ENCODE measurements at regions not wholly inside any gene's neighbourhood (a gene's known extent, or its start where the extent isn't known, plus 50 kb on each side); places are given as distances from the start of the nearest gene placed in this dataset.

GRCh38 chr7:110326966-110327365, 764.0 kb upstream of the LRRN3 start:
- Histone ChIP-seq H3K27me3 (ENCODE audit: insufficient read depth, poor library complexity, severe bottlenecking) (no peaks in the 10 kb centered on the region), H3K27ac (replicated peaks) (no peak overlapping the region), H3K4me3 (replicated peaks; ENCODE audit: insufficient read depth, low read length) (no peak overlapping the region)
- TF ChIP-seq GABPA (IDR thresholded peaks at IDR 0.05; ENCODE audit: low read depth) (no peak), POLR2AphosphoS5 (IDR thresholded peaks at IDR 0.05; ENCODE audit: low read depth) (no peak), REST (IDR thresholded peaks at IDR 0.05; ENCODE audit: insufficient replicate concordance, low read depth) (no peak), SPI1 (IDR thresholded peaks at IDR 0.05; ENCODE audit: borderline replicate concordance, low read depth) (no peak)
- TF ChIP-seq, protein P1, sequence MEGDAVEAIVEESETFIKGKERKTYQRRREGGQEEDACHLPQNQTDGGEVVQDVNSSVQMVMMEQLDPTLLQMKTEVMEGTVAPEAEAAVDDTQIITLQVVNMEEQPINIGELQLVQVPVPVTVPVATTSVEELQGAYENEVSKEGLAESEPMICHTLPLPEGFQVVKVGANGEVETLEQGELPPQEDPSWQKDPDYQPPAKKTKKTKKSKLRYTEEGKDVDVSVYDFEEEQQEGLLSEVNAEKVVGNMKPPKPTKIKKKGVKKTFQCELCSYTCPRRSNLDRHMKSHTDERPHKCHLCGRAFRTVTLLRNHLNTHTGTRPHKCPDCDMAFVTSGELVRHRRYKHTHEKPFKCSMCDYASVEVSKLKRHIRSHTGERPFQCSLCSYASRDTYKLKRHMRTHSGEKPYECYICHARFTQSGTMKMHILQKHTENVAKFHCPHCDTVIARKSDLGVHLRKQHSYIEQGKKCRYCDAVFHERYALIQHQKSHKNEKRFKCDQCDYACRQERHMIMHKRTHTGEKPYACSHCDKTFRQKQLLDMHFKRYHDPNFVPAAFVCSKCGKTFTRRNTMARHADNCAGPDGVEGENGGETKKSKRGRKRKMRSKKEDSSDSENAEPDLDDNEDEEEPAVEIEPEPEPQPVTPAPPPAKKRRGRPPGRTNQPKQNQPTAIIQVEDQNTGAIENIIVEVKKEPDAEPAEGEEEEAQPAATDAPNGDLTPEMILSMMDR (IDR thresholded peaks at IDR 0.05; ENCODE audit: insufficient read depth, low read length), result no peak
- no peak for DNase-seq (ENCODE audit: low read depth in 1 of 2, low spot score in 1 of 2)

GRCh38 chr7:110336423-110336822, 754.5 kb upstream of the LRRN3 start:
- no peak for TF ChIP-seq REST (IDR thresholded peaks at IDR 0.05; ENCODE audit: insufficient replicate concordance, low read depth)
- TF ChIP-seq POLR2AphosphoS5 (IDR thresholded peaks at IDR 0.05; ENCODE audit: low read depth), result no peak
- TF ChIP-seq, protein P1 (IDR thresholded peaks at IDR 0.05; ENCODE audit: insufficient read depth, low read length), result no peak
- TF ChIP-seq GABPA (IDR thresholded peaks at IDR 0.05; ENCODE audit: low read depth), result no peak
- no peak for TF ChIP-seq SPI1 (IDR thresholded peaks at IDR 0.05; ENCODE audit: borderline replicate concordance, low read depth)
- H3K27me3 ChIP-seq (ENCODE audit: insufficient read depth, poor library complexity, severe bottlenecking), result no peaks in the 10 kb centered on the region
- H3K27ac ChIP-seq (replicated peaks), result no peak overlapping the region
- no peak overlapping the region for H3K4me3 ChIP-seq (replicated peaks; ENCODE audit: insufficient read depth, low read length)
- no peak for DNase-seq (ENCODE audit: low read depth in 1 of 2, low spot score in 1 of 2)

GRCh38 chr7:110337646-110338045, 753.3 kb upstream of the LRRN3 start:
- no peaks in the 10 kb centered on the region for H3K27me3 ChIP-seq (ENCODE audit: insufficient read depth, poor library complexity, severe bottlenecking)
- DNase-seq (ENCODE audit: low read depth in 1 of 2, low spot score in 1 of 2), result no peak
- H3K4me3 ChIP-seq (replicated peaks; ENCODE audit: insufficient read depth, low read length), result no peak overlapping the region
- no peak overlapping the region for H3K27ac ChIP-seq (replicated peaks)
- TF ChIP-seq POLR2AphosphoS5 (IDR thresholded peaks at IDR 0.05; ENCODE audit: low read depth), result no peak
- TF ChIP-seq, protein P1 (IDR thresholded peaks at IDR 0.05; ENCODE audit: insufficient read depth, low read length), result no peak
- TF ChIP-seq SPI1 (IDR thresholded peaks at IDR 0.05; ENCODE audit: borderline replicate concordance, low read depth), result no peak
- TF ChIP-seq REST (IDR thresholded peaks at IDR 0.05; ENCODE audit: insufficient replicate concordance, low read depth), result no peak
- no peak for TF ChIP-seq GABPA (IDR thresholded peaks at IDR 0.05; ENCODE audit: low read depth)

Data from HL-60 (cell line).